ENCODE measurements at regions not wholly inside any gene's neighbourhood (a gene's known extent, or its start where the extent isn't known, plus 50 kb on each side); places are given as distances from the start of the nearest gene placed in this dataset.

DNA sequence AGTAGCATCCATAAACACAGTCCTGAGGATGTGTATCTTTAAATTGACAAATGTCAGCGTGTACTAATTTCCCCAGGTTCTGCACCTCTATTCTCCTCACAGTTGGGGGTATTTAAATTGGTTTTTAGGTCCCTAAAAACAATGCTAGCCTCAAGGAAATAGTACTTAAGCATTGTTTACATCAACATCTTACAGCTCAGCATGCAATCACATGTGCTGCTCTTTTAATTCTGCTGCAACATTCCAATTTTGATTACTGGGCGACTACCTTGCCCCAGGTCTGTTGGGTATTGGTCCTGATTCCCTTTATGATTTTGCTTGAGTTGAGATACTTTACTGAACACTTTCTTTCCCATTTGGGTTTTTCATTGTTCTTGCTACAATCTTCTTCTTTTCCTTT lies 616.6 kb downstream of the CCER1 start:
- Mint-ChIP-seq H3K27me3 (ENCODE audit: low read depth, poor library complexity) (peaks cover 7% of the 10 kb centered on the region), H3K9me3 (no peaks in the 10 kb centered on the region), H3K27ac (no peak overlapping the region), H3K36me3 (ENCODE audit: low read depth) (no peaks in the 10 kb centered on the region), H3K4me3 (no peak overlapping the region), H3K4me1 (peaks cover 24% of the 10 kb centered on the region)
- TF ChIP-seq, protein P1, sequence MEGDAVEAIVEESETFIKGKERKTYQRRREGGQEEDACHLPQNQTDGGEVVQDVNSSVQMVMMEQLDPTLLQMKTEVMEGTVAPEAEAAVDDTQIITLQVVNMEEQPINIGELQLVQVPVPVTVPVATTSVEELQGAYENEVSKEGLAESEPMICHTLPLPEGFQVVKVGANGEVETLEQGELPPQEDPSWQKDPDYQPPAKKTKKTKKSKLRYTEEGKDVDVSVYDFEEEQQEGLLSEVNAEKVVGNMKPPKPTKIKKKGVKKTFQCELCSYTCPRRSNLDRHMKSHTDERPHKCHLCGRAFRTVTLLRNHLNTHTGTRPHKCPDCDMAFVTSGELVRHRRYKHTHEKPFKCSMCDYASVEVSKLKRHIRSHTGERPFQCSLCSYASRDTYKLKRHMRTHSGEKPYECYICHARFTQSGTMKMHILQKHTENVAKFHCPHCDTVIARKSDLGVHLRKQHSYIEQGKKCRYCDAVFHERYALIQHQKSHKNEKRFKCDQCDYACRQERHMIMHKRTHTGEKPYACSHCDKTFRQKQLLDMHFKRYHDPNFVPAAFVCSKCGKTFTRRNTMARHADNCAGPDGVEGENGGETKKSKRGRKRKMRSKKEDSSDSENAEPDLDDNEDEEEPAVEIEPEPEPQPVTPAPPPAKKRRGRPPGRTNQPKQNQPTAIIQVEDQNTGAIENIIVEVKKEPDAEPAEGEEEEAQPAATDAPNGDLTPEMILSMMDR (IDR thresholded peaks at IDR 0.05), result no peak
- no peak for DNase-seq

DNA sequence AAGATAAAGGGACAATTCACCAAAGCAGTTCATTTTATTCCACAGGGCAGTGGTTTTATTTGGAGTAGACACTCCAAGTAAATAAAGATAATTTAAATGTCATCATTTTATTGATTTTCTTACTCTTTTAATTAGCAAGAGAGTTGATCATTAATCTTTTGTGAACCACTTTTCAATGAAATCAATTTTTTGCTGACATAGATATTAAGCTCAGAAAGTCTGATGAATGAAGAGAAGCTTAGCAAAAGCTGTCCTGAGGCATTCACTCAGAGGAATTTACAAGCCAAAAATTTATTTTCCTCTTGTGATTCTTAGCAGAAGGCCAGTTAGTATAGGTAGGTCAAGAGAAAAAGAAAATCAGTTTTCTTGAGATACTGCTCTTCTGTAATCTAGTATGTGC lies 618.0 kb downstream of the CCER1 start:
- Mint-ChIP-seq H3K36me3 (ENCODE audit: low read depth) (no peaks in the 10 kb centered on the region), H3K4me1 (peaks cover 24% of the 10 kb centered on the region), H3K27ac (no peak overlapping the region), H3K27me3 (ENCODE audit: low read depth, poor library complexity) (peaks cover 7% of the 10 kb centered on the region), H3K9me3 (no peaks in the 10 kb centered on the region), H3K4me3 (no peak overlapping the region)
- TF ChIP-seq, protein P1 (IDR thresholded peaks at IDR 0.05), result no peak
- DNase-seq, result no peak

DNA sequence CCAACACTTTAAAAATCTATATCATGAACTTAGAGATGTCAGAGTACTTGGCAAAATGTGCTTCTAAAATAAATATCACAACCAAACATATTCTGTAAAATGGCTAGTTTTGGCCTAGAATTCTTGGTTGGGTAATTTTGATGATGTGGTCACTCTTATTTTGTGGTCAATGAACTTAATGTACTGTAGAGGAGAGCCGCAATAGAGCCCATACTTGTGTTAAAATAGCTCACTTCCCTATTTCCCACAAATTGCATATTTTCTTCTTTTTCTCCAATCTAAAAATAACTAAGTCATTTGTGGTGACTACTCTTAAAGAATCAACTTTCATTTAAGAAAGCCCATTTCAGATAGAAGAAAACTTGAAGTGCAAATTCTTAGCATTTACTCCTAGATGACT lies 619.4 kb downstream of the CCER1 start:
- H3K4me3 Mint-ChIP-seq, result no peak overlapping the region
- TF ChIP-seq, protein P1 (IDR thresholded peaks at IDR 0.05), result no peak
- DNase-seq, result no peak
- H3K4me1 Mint-ChIP-seq, result peaks cover 22% of the 10 kb centered on the region
- H3K36me3 Mint-ChIP-seq (ENCODE audit: low read depth), result no peaks in the 10 kb centered on the region
- H3K27ac Mint-ChIP-seq, result no peak overlapping the region
- no peaks in the 10 kb centered on the region for H3K9me3 Mint-ChIP-seq
- H3K27me3 Mint-ChIP-seq (ENCODE audit: low read depth, poor library complexity), result peaks cover 4% of the 10 kb centered on the region

DNA sequence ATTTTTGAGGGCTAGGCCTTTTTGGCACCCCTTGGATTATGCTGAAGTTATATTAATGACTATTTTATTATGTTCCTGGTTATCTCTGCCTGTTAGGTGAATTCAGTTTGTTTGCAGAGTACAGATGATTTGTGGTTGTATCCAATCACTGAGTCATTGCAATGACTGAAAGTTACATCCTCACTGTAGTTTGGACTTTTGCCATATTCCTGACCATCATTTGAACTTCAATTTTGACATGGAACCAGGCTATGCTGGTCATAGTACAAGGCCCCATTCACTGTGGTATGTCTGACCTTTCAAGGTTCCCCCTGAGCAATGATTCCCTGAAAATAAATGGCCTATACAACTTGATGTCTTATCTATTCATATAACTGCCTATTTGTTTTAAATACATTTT lies 621.0 kb downstream of the CCER1 start:
- Mint-ChIP-seq H3K36me3 (ENCODE audit: low read depth) (no peaks in the 10 kb centered on the region), H3K4me3 (no peak overlapping the region), H3K4me1 (peaks cover 13% of the 10 kb centered on the region), H3K27ac (no peak overlapping the region), H3K9me3 (no peaks in the 10 kb centered on the region), H3K27me3 (ENCODE audit: low read depth, poor library complexity) (peaks cover 4% of the 10 kb centered on the region)
- TF ChIP-seq, protein P1 (IDR thresholded peaks at IDR 0.05), result no peak
- DNase-seq, result no peak

DNA sequence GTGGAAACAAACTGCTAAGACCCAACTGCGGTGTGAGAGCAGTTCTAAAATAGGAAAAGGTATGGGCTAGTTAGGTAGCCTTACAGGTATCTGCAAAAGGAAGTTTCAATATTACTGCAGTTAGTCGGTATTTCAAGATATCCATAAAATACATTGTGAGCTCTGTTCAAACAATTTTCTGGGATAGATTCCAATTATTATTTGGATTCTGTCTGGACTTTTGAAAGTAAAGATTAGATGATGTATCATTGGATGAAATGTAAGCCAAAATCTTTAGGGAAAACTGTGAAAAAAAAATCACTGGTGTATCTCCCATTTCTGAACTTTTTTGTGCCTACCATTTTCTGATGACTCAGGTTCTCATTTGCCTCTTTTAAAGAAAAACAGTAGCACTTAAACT lies 621.6 kb downstream of the CCER1 start:
- Mint-ChIP-seq H3K27ac (no peak overlapping the region), H3K4me1 (peaks cover 8% of the 10 kb centered on the region), H3K9me3 (no peaks in the 10 kb centered on the region), H3K36me3 (ENCODE audit: low read depth) (no peaks in the 10 kb centered on the region), H3K27me3 (ENCODE audit: low read depth, poor library complexity) (peaks cover 4% of the 10 kb centered on the region), H3K4me3 (no peak overlapping the region)
- DNase-seq, result no peak
- TF ChIP-seq, protein P1 (IDR thresholded peaks at IDR 0.05), result no peak

DNA sequence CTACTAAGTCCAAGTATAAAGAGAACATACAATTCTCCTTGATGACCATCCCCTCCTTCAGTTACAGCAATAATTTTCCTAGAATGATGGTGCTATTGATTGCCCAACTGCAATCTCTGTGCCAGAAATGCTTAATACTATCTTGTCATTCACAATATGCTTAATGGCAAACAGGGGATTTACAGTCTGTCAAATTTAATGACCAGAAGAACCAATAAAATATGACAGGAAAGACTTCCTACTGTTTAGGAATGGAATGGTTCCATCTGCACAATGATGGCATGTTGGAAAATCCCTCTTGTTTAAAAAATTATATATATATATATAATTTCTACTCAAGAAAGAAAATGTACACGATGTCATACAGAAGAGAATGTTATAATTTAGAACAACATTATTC lies 623.2 kb downstream of the CCER1 start:
- Mint-ChIP-seq H3K4me1 (peaks cover 7% of the 10 kb centered on the region), H3K27me3 (ENCODE audit: low read depth, poor library complexity) (peaks cover 4% of the 10 kb centered on the region), H3K4me3 (no peak overlapping the region), H3K27ac (no peak overlapping the region), H3K36me3 (ENCODE audit: low read depth) (no peaks in the 10 kb centered on the region), H3K9me3 (no peaks in the 10 kb centered on the region)
- TF ChIP-seq, protein P1 (IDR thresholded peaks at IDR 0.05), result no peak
- DNase-seq, result no peak

Measured in nephron progenitor cell (in vitro differentiated cells).